Omental fat pad (tissue), 3 donors: ENCODE measurements at regions not wholly inside any gene's neighbourhood (a gene's known extent, or its start where the extent isn't known, plus 50 kb on each side); places are given as distances from the start of the nearest gene placed in this dataset.

Source experiments
- ATAC-seq: fragments of 150-250 bp; one replicate; pipeline ENCODE4 v1.9.1; 2016; ENCODE audit warnings: mild to moderate bottlenecking, moderate library complexity; ENCODE audit not compliant: low FRiP score
- DNase-seq: peaks from one replicate; pipeline ENCODE4 v3.0.0-alpha.2; 2019; ENCODE audit warnings: low spot score
- TF ChIP-seq, protein P1 (sequence below), 3 donors: fragments of 450-650 bp; IDR thresholded peaks; one replicate each; pipeline ENCODE4 v1.5.1; 2016 to 2017; ENCODE audit warnings: antibody characterized with exemption in 3 of 3, mild to moderate bottlenecking in 3 of 3, moderate library complexity in 2 of 3

DNA sequence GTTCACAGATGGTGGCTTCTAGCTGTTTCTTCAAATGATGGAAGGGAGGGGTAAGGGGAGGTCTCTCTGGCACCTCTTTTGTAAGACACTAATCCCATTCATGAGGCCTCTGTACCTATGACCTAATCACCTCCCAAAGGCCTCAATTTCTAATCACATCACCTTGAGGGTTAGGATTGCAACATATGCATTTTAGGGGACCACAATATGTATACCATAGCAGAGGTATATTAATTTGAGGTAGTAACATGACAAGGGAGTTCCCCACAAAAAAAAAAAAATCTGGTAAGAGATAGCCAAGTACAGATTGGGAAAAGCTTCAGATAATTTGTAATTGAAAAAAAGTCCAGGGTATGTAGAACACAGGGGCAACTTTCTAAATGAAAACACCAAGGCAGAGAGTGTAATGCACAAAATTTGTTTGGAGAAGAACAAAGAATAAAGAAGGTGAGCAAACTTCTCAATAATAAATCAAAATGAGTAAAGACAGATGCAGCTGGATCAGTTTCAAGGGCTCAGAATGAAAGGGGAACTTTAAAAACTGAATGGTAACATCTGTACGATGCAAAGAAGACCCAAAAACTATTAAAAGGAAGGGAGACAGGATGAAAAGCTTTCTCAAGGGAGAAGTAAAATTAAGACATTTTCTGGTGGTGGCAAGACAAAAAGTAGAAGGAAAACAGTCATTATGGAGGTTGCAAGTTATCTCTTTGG lies 125.5 kb upstream of the DCN start:
- DNase-seq: no peak
- no peak for ATAC-seq
- TF ChIP-seq, protein P1, sequence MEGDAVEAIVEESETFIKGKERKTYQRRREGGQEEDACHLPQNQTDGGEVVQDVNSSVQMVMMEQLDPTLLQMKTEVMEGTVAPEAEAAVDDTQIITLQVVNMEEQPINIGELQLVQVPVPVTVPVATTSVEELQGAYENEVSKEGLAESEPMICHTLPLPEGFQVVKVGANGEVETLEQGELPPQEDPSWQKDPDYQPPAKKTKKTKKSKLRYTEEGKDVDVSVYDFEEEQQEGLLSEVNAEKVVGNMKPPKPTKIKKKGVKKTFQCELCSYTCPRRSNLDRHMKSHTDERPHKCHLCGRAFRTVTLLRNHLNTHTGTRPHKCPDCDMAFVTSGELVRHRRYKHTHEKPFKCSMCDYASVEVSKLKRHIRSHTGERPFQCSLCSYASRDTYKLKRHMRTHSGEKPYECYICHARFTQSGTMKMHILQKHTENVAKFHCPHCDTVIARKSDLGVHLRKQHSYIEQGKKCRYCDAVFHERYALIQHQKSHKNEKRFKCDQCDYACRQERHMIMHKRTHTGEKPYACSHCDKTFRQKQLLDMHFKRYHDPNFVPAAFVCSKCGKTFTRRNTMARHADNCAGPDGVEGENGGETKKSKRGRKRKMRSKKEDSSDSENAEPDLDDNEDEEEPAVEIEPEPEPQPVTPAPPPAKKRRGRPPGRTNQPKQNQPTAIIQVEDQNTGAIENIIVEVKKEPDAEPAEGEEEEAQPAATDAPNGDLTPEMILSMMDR (IDR thresholded peaks at IDR 0.05): no peak

DNA sequence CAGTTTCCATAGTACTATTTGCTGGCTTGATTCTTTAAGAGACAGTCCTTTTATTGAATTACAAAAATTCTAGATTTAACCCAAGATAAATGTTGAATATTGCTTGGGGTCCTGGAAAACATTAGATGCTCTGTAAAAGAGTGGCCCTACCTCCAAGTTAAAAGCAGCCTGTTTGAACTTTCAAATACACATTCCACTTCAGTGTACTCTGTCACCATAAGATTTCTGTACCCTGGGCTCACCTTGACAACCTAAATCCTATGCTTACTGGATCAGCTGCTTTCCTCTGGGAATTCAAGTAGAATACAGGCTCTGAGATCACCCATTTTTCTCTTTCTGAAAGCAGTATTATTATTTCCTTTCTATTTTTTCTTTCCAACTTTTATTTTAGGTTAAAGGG lies 107.7 kb upstream of the DCN start:
- no peak for DNase-seq

GRCh38 chr12:91289906-91290305 lies 107.3 kb upstream of the DCN start:
- TF ChIP-seq, protein P1 (IDR thresholded peaks at IDR 0.05): no peak
- ATAC-seq (no peak), DNase-seq (no peak)

More for the DNA sequence above, 107.7 kb upstream of the DCN start:
- ATAC-seq: no peak
- TF ChIP-seq, protein P1 (IDR thresholded peaks at IDR 0.05): no peak

- ATAC-seq (no peak), DNase-seq (no peak)
- TF ChIP-seq, protein P1 (IDR thresholded peaks at IDR 0.05): no peak
These were observed 106.5 kb upstream of the DCN start for GRCh38 chr12:91289072-91289471.

GRCh38 chr12:91287753-91288152 lies 105.1 kb upstream of the DCN start:
- DNase-seq (no peak), ATAC-seq (no peak)
- TF ChIP-seq, protein P1 (IDR thresholded peaks at IDR 0.05): no peak

- TF ChIP-seq, protein P1 (IDR thresholded peaks at IDR 0.05): no peak
- ATAC-seq: no peak
- no peak for DNase-seq
These were observed 95.5 kb upstream of the DCN start for GRCh38 chr12:91278126-91278525.

DNA sequence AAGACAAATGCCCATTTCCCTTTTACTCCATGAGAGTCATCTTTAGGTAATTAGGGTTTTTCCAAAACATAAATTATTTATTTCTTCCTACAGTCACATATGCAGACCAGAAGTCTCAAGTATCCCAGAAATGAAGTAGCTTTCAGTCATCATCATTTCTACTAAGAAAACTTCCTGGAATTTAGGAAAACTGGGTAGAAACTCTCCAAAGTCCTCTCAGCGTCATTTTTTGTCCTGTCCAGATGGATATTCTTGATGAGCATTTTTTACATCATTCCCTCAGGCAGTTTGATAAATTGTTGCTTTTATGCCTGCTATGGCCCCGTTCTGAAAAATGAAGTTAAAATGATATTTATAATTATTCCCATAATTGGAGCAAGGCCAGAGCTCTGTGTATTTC lies 93.9 kb upstream of the DCN start:
- ATAC-seq (no peak), DNase-seq (no peak)
- TF ChIP-seq, protein P1 (IDR thresholded peaks at IDR 0.05): no peak
